ENCODE measurements at regions not wholly inside any gene's neighbourhood (a gene's known extent, or its start where the extent isn't known, plus 50 kb on each side); places are given as distances from the start of the nearest gene placed in this dataset.

DNA sequence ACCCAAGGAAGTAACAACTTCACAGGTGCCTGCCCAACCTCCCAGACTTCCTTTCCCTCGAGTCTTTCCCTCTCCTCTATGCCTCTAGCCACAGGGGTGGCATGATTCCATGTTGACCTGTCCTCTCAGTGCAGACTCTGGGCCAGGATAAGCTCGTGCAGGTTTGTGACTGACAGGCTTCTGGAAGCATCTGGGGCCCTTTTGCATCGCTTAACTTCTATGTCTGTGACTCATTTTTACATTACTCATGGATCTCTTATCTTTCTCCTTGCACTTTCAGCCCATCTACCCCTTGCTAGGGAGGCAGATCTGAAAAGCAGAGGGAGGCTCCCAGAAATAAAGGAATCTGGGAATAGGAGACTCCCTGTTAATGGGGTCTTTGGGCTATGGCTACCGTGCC, 98.5 kb upstream of the RIOK3 start:
- H3K4me3 Mint-ChIP-seq (ENCODE audit: unreplicated experiment): no peak overlapping the region
- no peak overlapping the region for H3K27ac Mint-ChIP-seq (ENCODE audit: unreplicated experiment)
- H3K4me1 Mint-ChIP-seq (ENCODE audit: low read depth): peaks cover 59% of the 10 kb centered on the region
- H3K9me3 Mint-ChIP-seq (ENCODE audit: low read depth): peaks cover 7% of the 10 kb centered on the region
- no peaks in the 10 kb centered on the region for H3K27me3 Mint-ChIP-seq (ENCODE audit: low read depth)
- H3K36me3 Mint-ChIP-seq (ENCODE audit: low read depth): peaks cover 21% of the 10 kb centered on the region
- DNase-seq (ENCODE audit: low spot score): no peak
- TF ChIP-seq, protein P1, sequence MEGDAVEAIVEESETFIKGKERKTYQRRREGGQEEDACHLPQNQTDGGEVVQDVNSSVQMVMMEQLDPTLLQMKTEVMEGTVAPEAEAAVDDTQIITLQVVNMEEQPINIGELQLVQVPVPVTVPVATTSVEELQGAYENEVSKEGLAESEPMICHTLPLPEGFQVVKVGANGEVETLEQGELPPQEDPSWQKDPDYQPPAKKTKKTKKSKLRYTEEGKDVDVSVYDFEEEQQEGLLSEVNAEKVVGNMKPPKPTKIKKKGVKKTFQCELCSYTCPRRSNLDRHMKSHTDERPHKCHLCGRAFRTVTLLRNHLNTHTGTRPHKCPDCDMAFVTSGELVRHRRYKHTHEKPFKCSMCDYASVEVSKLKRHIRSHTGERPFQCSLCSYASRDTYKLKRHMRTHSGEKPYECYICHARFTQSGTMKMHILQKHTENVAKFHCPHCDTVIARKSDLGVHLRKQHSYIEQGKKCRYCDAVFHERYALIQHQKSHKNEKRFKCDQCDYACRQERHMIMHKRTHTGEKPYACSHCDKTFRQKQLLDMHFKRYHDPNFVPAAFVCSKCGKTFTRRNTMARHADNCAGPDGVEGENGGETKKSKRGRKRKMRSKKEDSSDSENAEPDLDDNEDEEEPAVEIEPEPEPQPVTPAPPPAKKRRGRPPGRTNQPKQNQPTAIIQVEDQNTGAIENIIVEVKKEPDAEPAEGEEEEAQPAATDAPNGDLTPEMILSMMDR (IDR thresholded peaks at IDR 0.05): no peak

DNA sequence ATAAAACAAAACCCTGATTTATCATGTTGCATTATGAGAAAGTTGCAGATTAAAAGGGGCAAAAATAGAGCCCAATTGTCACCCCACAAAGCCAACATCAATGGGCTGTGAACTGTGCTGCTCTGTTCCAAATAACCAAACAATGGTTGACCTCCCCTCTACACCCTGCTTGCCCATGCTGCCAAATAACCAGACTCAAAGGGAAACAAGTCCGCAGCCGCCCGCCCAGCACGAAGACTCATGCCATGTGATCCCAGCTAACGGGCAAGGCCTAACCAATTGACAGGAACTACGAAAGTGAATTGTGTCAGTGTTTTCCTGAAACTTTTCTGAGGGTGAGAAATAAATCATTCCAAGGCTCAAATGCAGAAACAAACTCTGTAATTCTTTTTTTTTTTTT, 97.9 kb upstream of the RIOK3 start:
- peaks cover 2% of the 10 kb centered on the region for H3K9me3 Mint-ChIP-seq (ENCODE audit: low read depth)
- H3K36me3 Mint-ChIP-seq (ENCODE audit: low read depth): peaks cover 16% of the 10 kb centered on the region
- no peak overlapping the region for H3K27ac Mint-ChIP-seq (ENCODE audit: unreplicated experiment)
- H3K27me3 Mint-ChIP-seq (ENCODE audit: low read depth): no peaks in the 10 kb centered on the region
- H3K4me3 Mint-ChIP-seq (ENCODE audit: unreplicated experiment): no peak overlapping the region
- DNase-seq (ENCODE audit: low spot score): no peak
- peaks cover 55% of the 10 kb centered on the region for H3K4me1 Mint-ChIP-seq (ENCODE audit: low read depth)
- TF ChIP-seq, protein P1 (IDR thresholded peaks at IDR 0.05): no peak

DNA sequence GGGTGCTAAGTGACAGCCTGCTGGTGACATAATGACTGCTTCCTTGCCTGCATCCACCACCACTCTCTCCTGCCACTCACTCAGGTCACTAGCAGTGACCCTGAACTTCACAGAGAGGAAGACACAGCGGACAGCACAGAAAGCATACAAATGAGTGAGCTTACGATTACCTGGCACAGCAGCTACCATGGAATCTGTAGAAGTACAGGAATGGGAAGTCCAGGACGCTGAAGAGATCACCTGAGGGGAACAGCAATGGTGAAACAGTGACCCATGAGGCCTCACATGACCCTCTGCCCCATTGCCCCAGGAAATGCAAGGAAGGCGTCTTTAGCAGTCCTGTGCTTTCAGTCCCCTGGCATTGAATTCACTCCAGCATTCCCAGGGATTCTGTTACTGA, 96.7 kb upstream of the RIOK3 start:
- DNase-seq (ENCODE audit: low spot score): no peak
- H3K9me3 Mint-ChIP-seq (ENCODE audit: low read depth): peaks cover 2% of the 10 kb centered on the region
- H3K4me3 Mint-ChIP-seq (ENCODE audit: unreplicated experiment): no peak overlapping the region
- H3K4me1 Mint-ChIP-seq (ENCODE audit: low read depth): peaks cover 59% of the 10 kb centered on the region
- peak overlapping the region; percentile 60 for H3K27ac Mint-ChIP-seq (ENCODE audit: unreplicated experiment)
- H3K27me3 Mint-ChIP-seq (ENCODE audit: low read depth): no peaks in the 10 kb centered on the region
- TF ChIP-seq, protein P1 (IDR thresholded peaks at IDR 0.05): no peak
- peaks cover 10% of the 10 kb centered on the region for H3K36me3 Mint-ChIP-seq (ENCODE audit: low read depth)

DNA sequence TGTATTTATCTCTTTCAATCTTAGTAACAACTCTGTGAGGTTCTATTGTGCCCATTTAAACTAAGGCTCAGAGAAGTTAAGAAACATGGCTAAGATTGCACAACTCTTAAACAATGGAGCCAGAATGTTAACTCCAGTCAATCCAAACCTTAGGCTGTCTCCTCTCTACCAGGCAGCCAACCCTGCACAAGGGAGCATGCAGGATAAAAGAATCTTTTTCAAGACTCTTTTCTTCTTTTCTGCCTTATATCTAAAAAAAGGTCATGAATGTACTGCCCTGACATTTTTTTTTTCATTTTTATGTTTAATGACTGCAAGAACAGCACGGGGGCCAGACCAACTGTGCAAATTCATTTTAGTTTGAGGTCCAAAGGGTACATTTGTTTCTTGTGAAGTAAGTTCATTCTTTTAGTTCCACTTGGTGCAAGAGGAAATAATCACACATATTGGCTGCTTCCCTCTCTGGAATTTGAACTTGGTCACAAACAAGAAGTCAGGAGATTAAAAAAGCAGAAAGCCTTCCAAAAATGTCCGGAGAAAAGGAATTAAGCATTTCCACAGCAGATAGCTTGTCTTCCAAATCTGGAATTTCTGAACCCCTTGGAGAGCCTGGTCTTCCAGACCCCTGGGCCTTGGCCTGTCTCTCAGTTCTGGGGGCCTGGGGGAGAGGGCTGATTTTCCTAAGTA, 96.0 kb upstream of the RIOK3 start:
- Mint-ChIP-seq H3K36me3 (ENCODE audit: low read depth) (peaks cover 7% of the 10 kb centered on the region), H3K4me1 (ENCODE audit: low read depth) (peaks cover 55% of the 10 kb centered on the region), H3K4me3 (ENCODE audit: unreplicated experiment) (no peak overlapping the region), H3K27ac (ENCODE audit: unreplicated experiment) (peak overlapping the region; percentile 78), H3K9me3 (ENCODE audit: low read depth) (no peaks in the 10 kb centered on the region), H3K27me3 (ENCODE audit: low read depth) (no peaks in the 10 kb centered on the region)
- TF ChIP-seq, protein P1 (IDR thresholded peaks at IDR 0.05): no peak
- no peak for DNase-seq (ENCODE audit: low spot score)

DNA sequence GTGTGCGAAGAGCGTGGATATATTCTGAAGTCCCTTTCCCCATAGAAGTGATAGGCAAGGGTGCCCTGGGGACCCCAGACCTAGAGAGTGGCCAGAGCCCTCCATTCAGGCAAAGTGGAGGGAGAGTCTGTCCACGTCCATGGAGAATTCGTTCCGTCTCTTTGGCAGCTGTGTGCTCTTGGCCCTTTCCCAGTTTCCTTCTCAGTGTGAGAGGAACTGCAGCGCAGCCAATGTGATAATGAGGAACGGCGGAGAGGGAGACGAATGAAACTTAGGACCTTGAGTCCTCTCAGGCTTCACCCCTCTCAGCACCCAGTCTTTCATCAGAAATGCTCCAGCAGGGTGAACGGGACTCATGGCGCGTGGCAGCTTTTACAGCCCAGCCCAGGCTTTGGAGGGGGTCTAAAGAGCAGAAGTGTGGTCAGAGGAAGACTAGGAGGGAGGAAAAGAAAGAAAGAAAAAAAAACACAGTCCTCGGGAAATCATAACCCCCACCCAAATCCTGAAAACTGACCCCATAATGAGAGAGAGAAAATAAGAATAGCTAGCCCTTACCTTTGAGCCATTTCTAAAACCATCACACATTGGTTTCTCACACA, 95.0 kb upstream of the RIOK3 start:
- TF ChIP-seq, protein P1 (IDR thresholded peaks at IDR 0.05): no peak
- Mint-ChIP-seq H3K36me3 (ENCODE audit: low read depth) (peaks cover 6% of the 10 kb centered on the region), H3K4me1 (ENCODE audit: low read depth) (peaks cover 50% of the 10 kb centered on the region), H3K27ac (ENCODE audit: unreplicated experiment) (peak overlapping the region; percentile 56), H3K4me3 (ENCODE audit: unreplicated experiment) (peak overlapping the region; percentile 1), H3K27me3 (ENCODE audit: low read depth) (no peaks in the 10 kb centered on the region), H3K9me3 (ENCODE audit: low read depth) (no peaks in the 10 kb centered on the region)
- DNase-seq (ENCODE audit: low spot score): no peak

Data from chondrocyte (in vitro differentiated cells).